H1 (cell line): ENCODE measurements at regions not wholly inside any gene's neighbourhood (a gene's known extent, or its start where the extent isn't known, plus 50 kb on each side); places are given as distances from the start of the nearest gene placed in this dataset.

Source experiments
- CBX8 ChIP-seq: fragments of 300-800, 300-1000 bp; sonication (generic); IDR thresholded peaks from 2 replicates; pipeline ENCODE4 v1.7.1; 2016; ENCODE audit warnings: low read depth, low read length, borderline replicate concordance
- FOSL1 ChIP-seq: IDR thresholded peaks from 2 replicates; pipeline ENCODE4 v1.6.1; 2011; ENCODE audit warnings: mild to moderate bottlenecking, low read depth, low read length, moderate library complexity; ENCODE audit not compliant: insufficient read depth
- SIN3A ChIP-seq, 2 experiments: IDR thresholded peaks in 1 of 2; conservative IDR thresholded peaks in 1 of 2; 2 replicates each; pipeline ENCODE4 v1.6.1; 2011 to 2012; ENCODE audit warnings: low read length in 2 of 2, improper control_type of control experiment in 1 of 2, low read depth in 1 of 2, mild to moderate bottlenecking in 1 of 2

GRCh38 chr13:24042710-24043440, 117.6 kb upstream of the SPATA13 start (continued):
- TF ChIP-seq SIN3A (conservative IDR thresholded peaks at IDR 0.05 in 1 of 2, IDR thresholded peaks at IDR 0.05 in 1 of 2; ENCODE audit: low read depth in 1 of 2, low read length in 2 of 2), result no peak
- no peak for TF ChIP-seq CBX8
- TF ChIP-seq FOSL1, result no peak
